ENCODE measurements at regions not wholly inside any gene's neighbourhood (a gene's known extent, or its start where the extent isn't known, plus 50 kb on each side); places are given as distances from the start of the nearest gene placed in this dataset.

GRCh38 chr6:169096388-169096787, 157.3 kb downstream of the THBS2 start:
- Histone ChIP-seq H3K27ac (no peak overlapping the region), H3K4me1 (no peaks in the 10 kb centered on the region), H3K36me3 (replicated peaks in 1 of 2; ENCODE audit: insufficient read depth in 1 of 2, low read depth in 2 of 2) (no peaks in the 10 kb centered on the region), H3K27me3 (no peaks in the 10 kb centered on the region), H3K4me3 (no peak overlapping the region), H3K9me3 (no peaks in the 10 kb centered on the region)
- TF ChIP-seq POLR2A (IDR thresholded peaks at IDR 0.05), result no peak
- TF ChIP-seq CTCF (IDR thresholded peaks at IDR 0.05), result no peak
- ATAC-seq (no peak), DNase-seq (no peak)
- intact Hi-C loops (cut with DNase I), result no loop called here
- WGBS, 2 donors, result 58 to 70% methylated on average over 5 of the region's 5 CpGs

GRCh38 chr6:169095153-169095552, 158.5 kb downstream of the THBS2 start:
- WGBS, 2 donors, result 63 to 69% methylated on average over 11 to 12 of the region's 12 CpGs
- ATAC-seq, result no peak
- intact Hi-C loops (cut with DNase I), result no loop called here

GRCh38 chr6:169094552-169094950, 159.1 kb downstream of the THBS2 start:
- ATAC-seq (no peak), DNase-seq (no peak)
- H3K27me3 ChIP-seq, result no peaks in the 10 kb centered on the region
- 64 to 82% methylated on average over 7 of the region's 7 CpGs for WGBS, 2 donors
- H3K4me1 ChIP-seq, result no peaks in the 10 kb centered on the region
- no peak overlapping the region for H3K4me3 ChIP-seq
- intact Hi-C loops (cut with DNase I), result no loop called here
- peaks cover 0 to 12% (median 0%) of the 10 kb centered on the region in 3 donors for H3K9me3 ChIP-seq
- no peaks in the 10 kb centered on the region for H3K36me3 ChIP-seq (replicated peaks in 1 of 2; ENCODE audit: insufficient read depth in 1 of 2, low read depth in 2 of 2)
- no peak overlapping the region for H3K27ac ChIP-seq
- TF ChIP-seq POLR2A (IDR thresholded peaks at IDR 0.05), result no peak
- TF ChIP-seq CTCF (IDR thresholded peaks at IDR 0.05), result no peak

More at GRCh38 chr6:169095153-169095552, 158.5 kb downstream of the THBS2 start:
- no peak overlapping the region for H3K4me3 ChIP-seq
- DNase-seq, result no peak
- H3K27me3 ChIP-seq, result no peaks in the 10 kb centered on the region
- no peaks in the 10 kb centered on the region for H3K36me3 ChIP-seq (replicated peaks in 1 of 2; ENCODE audit: insufficient read depth in 1 of 2, low read depth in 2 of 2)
- peaks cover 0 to 8% (median 0%) of the 10 kb centered on the region in 3 donors for H3K9me3 ChIP-seq
- TF ChIP-seq POLR2A (IDR thresholded peaks at IDR 0.05), result no peak
- no peak for TF ChIP-seq CTCF (IDR thresholded peaks at IDR 0.05)
- no peak overlapping the region for H3K27ac ChIP-seq
- H3K4me1 ChIP-seq, result no peaks in the 10 kb centered on the region

- WGBS, 2 donors, result 67 to 71% methylated on average over 16 of the region's 16 CpGs
- no peak for ATAC-seq
- no peak for DNase-seq
- no peak for TF ChIP-seq POLR2A (IDR thresholded peaks at IDR 0.05)
- no peak for TF ChIP-seq CTCF (IDR thresholded peaks at IDR 0.05)
- Histone ChIP-seq H3K27me3 (no peaks in the 10 kb centered on the region), H3K36me3 (replicated peaks in 1 of 2; ENCODE audit: insufficient read depth in 1 of 2, low read depth in 2 of 2) (no peaks in the 10 kb centered on the region), H3K9me3 (peaks cover 0 to 12% (median 0%) of the 10 kb centered on the region in 3 donors), H3K27ac (no peak overlapping the region), H3K4me1 (no peaks in the 10 kb centered on the region), H3K4me3 (no peak overlapping the region)
- intact Hi-C loops (cut with DNase I), result no loop called here
Observed at GRCh38 chr6:169093770-169094551, 159.7 kb downstream of the THBS2 start.

All from body of pancreas (tissue), 4 donors.